HCT116 (cell line): ENCODE measurements at regions not wholly inside any gene's neighbourhood (a gene's known extent, or its start where the extent isn't known, plus 50 kb on each side); places are given as distances from the start of the nearest gene placed in this dataset.

Experiments used
- ATF3 ChIP-seq: IDR thresholded peaks from 2 replicates; pipeline ENCODE4 v1.6.1; 2012
- CBX3 ChIP-seq: IDR thresholded peaks from 2 replicates; pipeline ENCODE4 v1.6.1; 2012; ENCODE audit warnings: low read depth
- CEBPB ChIP-seq: IDR thresholded peaks from 2 replicates; pipeline ENCODE4 v1.6.1; 2012; ENCODE audit warnings: low read depth
- CTCF ChIP-seq, 3 experiments: fragments of 200-600 bp in 1 of 3; sonication (generic) in 1 of 3; IDR thresholded peaks in 2 of 3; conservative IDR thresholded peaks in 1 of 3; 2 replicates each; pipeline ENCODE4 v1.5.1; 2012 to 2017; ENCODE audit warnings: low read depth in 2 of 3, low read length in 2 of 3, antibody characterized with exemption in 1 of 3, borderline replicate concordance in 1 of 3, control low read depth in 1 of 3, mild to moderate bottlenecking in 1 of 3, mixed read lengths in 1 of 3, mixed run types in 1 of 3, moderate library complexity in 1 of 3; ENCODE audit not compliant: insufficient read depth in 1 of 3
- EZH2 ChIP-seq: fragments of 200-600 bp; sonication (generic); IDR thresholded peaks from 2 replicates; pipeline ENCODE4 v1.6.1; 2017; ENCODE audit warnings: antibody characterized with exemption, mixed run types
- JUND ChIP-seq: IDR thresholded peaks from 2 replicates; pipeline ENCODE4 v1.6.1; 2012
- MAX ChIP-seq: IDR thresholded peaks from 2 replicates; pipeline ENCODE4 v1.6.1; 2012
- POLR2A ChIP-seq: IDR thresholded peaks from 2 replicates; pipeline ENCODE4 v1.7.0; 2011; ENCODE audit warnings: borderline replicate concordance; ENCODE audit not compliant: insufficient read depth, insufficient read length; ENCODE audit errors: extremely low read depth
- POLR2AphosphoS5 ChIP-seq: IDR thresholded peaks from 2 replicates; pipeline ENCODE4 v1.6.1; 2011; ENCODE audit warnings: mild to moderate bottlenecking, low read depth, low read length, moderate library complexity
- RAD21 ChIP-seq: IDR thresholded peaks from 2 replicates; pipeline ENCODE4 v1.6.1; 2012; ENCODE audit warnings: low read depth, mild to moderate bottlenecking
- SP1 ChIP-seq: IDR thresholded peaks from 2 replicates; pipeline ENCODE4 v1.6.1; 2012; ENCODE audit warnings: low read depth
- TCF7L2 ChIP-seq: IDR thresholded peaks from 2 replicates; pipeline ENCODE4 v1.7.0; 2011; ENCODE audit warnings: borderline replicate concordance, inconsistent platforms; ENCODE audit not compliant: insufficient read depth, insufficient read length; ENCODE audit errors: extremely low read depth
- ZNF274 ChIP-seq: fragments of 200-500 bp; sonication (Bioruptor generic); IDR thresholded peaks from 2 replicates; pipeline ENCODE4 v1.6.1; 2014; ENCODE audit warnings: mild to moderate bottlenecking, low read depth, low read length, inconsistent platforms
- TF ChIP-seq, protein P1 (sequence below): IDR thresholded peaks from 2 replicates; pipeline ENCODE4 v1.6.1; 2012; ENCODE audit warnings: low read depth

DNA sequence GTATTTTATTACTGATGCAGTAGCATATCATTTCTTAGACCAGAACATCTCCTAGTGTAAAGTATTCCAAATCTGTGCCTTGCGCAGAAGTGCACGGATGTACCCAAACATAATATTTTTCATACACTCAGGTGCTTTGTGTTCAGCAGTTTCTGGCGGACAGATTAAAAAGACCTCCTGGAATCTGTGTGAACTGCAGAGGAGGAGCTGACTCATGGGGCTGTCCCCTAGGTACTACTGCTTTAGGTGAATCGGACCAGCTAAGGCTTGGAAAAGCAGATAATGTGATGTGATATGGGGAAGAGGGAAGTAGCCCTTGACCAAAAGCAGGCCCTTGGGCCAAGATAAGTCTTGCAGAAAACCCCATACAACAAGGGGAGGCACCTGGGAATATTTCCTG lies 310.1 kb downstream of the PLK2 start:
- no peak for TF ChIP-seq CEBPB
- TF ChIP-seq MAX, result no peak
- TF ChIP-seq POLR2AphosphoS5, result no peak
- no peak for TF ChIP-seq POLR2A
- TF ChIP-seq, protein P1, sequence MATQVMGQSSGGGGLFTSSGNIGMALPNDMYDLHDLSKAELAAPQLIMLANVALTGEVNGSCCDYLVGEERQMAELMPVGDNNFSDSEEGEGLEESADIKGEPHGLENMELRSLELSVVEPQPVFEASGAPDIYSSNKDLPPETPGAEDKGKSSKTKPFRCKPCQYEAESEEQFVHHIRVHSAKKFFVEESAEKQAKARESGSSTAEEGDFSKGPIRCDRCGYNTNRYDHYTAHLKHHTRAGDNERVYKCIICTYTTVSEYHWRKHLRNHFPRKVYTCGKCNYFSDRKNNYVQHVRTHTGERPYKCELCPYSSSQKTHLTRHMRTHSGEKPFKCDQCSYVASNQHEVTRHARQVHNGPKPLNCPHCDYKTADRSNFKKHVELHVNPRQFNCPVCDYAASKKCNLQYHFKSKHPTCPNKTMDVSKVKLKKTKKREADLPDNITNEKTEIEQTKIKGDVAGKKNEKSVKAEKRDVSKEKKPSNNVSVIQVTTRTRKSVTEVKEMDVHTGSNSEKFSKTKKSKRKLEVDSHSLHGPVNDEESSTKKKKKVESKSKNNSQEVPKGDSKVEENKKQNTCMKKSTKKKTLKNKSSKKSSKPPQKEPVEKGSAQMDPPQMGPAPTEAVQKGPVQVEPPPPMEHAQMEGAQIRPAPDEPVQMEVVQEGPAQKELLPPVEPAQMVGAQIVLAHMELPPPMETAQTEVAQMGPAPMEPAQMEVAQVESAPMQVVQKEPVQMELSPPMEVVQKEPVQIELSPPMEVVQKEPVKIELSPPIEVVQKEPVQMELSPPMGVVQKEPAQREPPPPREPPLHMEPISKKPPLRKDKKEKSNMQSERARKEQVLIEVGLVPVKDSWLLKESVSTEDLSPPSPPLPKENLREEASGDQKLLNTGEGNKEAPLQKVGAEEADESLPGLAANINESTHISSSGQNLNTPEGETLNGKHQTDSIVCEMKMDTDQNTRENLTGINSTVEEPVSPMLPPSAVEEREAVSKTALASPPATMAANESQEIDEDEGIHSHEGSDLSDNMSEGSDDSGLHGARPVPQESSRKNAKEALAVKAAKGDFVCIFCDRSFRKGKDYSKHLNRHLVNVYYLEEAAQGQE, result no peak
- TF ChIP-seq CTCF (IDR thresholded peaks at IDR 0.05 in 2 of 3, conservative IDR thresholded peaks at IDR 0.05 in 1 of 3; ENCODE audit: borderline replicate concordance in 1 of 3, insufficient read depth in 1 of 3, low read depth in 2 of 3, low read length in 2 of 3), result no peak
- TF ChIP-seq ATF3, result no peak
- TF ChIP-seq JUND, result no peak
- no peak for TF ChIP-seq RAD21
- no peak for TF ChIP-seq SP1
- no peak for TF ChIP-seq CBX3
- no peak for TF ChIP-seq ZNF274
- no peak for TF ChIP-seq EZH2
- no peak for TF ChIP-seq TCF7L2
